IMR-90 (cell line): ENCODE measurements at regions not wholly inside any gene's neighbourhood (a gene's known extent, or its start where the extent isn't known, plus 50 kb on each side); places are given as distances from the start of the nearest gene placed in this dataset.

Experiments
- ATAC-seq: fragments of 200-7000 bp; cut with Tn5 transposase; 2 replicates; pipeline ENCODE4 v1.9.1; 2020; ENCODE audit warnings: low read depth, mild to moderate bottlenecking, moderate library complexity
- BruUV-seq: library from RNA; stranded (reverse); fragments of 400-500 nt; replicated peaks from 2 replicates; lab custom pipeline; 2021; lab: Mats Ljungman, UMichigan
- CTCF ChIA-PET: fragments of 300-600 bp; formaldehyde crosslinking; extraction: SDS; loops from one replicate; lab custom pipeline; 2021; ENCODE audit warnings: antibody characterized with exemption; lab: Yijun Ruan, JAX
- POLR2A ChIA-PET: fragments of 300-600 bp; sonication (Branson Sonifier 250); formaldehyde crosslinking; loops from one replicate; lab custom pipeline; 2022; ENCODE audit warnings: antibody characterized with exemption; ENCODE audit not compliant: unreplicated experiment; lab: Charles Lee
- DNase-seq: peaks from one replicate; pipeline ENCODE4 v3.0.0; 2013
- H2AFZ ChIP-seq: replicated peaks from 2 replicates; pipeline ENCODE3; 2013; ENCODE audit warnings: low read length, mild to moderate bottlenecking; ENCODE audit not compliant: poor library complexity
- H2AK5ac ChIP-seq: 2 replicates; pipeline ENCODE4 v1.6.1; 2013; ENCODE audit warnings: low read depth, low read length, inconsistent platforms
- H2AK9ac ChIP-seq: replicated peaks from 2 replicates; pipeline ENCODE3; 2013; ENCODE audit warnings: mild to moderate bottlenecking, low read depth, low read length, moderate library complexity; ENCODE audit not compliant: poor library complexity
- H2BK120ac ChIP-seq: 2 replicates; pipeline ENCODE4 v1.6.1; 2013; ENCODE audit warnings: low read depth, low read length, inconsistent platforms
- H2BK15ac ChIP-seq: 3 replicates; pipeline ENCODE4 v1.6.1; 2013; ENCODE audit warnings: low read depth, low read length, inconsistent platforms
- H2BK20ac ChIP-seq: 2 replicates; pipeline ENCODE4 v1.6.1; 2013; ENCODE audit warnings: low read depth, mild to moderate bottlenecking, inconsistent platforms, low read length, moderate library complexity
- H2BK5ac ChIP-seq: 2 replicates; pipeline ENCODE4 v1.6.1; 2013; ENCODE audit warnings: mild to moderate bottlenecking, low read depth, low read length, inconsistent platforms; ENCODE audit not compliant: poor library complexity, severe bottlenecking
- H3K14ac ChIP-seq: replicated peaks from 2 replicates; pipeline ENCODE4 v1.6.1; 2013; ENCODE audit warnings: low read depth, low read length, inconsistent platforms
- H3K18ac ChIP-seq: 2 replicates; pipeline ENCODE4 v1.6.1; 2013; ENCODE audit warnings: low read depth, low read length, control low read depth
- H3K23ac ChIP-seq: 2 replicates; pipeline ENCODE4 v1.6.1; 2013; ENCODE audit warnings: low read depth, low read length, inconsistent platforms
- H3K27ac ChIP-seq: 2 replicates; pipeline ENCODE4 v1.5.1; 2013; ENCODE audit warnings: mild to moderate bottlenecking, control low read depth, low read length; ENCODE audit not compliant: insufficient read depth
- H3K27me3 ChIP-seq: 2 replicates; pipeline ENCODE4 v1.6.1; 2013; ENCODE audit warnings: low read length; ENCODE audit not compliant: control insufficient read depth, insufficient read depth
- H3K36me3 ChIP-seq: 2 replicates; pipeline ENCODE4 v1.6.1; 2013; ENCODE audit warnings: low read length, mixed read lengths; ENCODE audit not compliant: control insufficient read depth, insufficient read depth
- H3K4ac ChIP-seq: 2 replicates; pipeline ENCODE4 v1.6.1; 2013; ENCODE audit warnings: low read depth, low read length, inconsistent platforms
- H3K4me1 ChIP-seq: 2 replicates; pipeline ENCODE4 v1.6.1; 2013; ENCODE audit warnings: low read length, mixed read lengths; ENCODE audit not compliant: control insufficient read depth, insufficient read depth
- H3K4me2 ChIP-seq: 2 replicates; pipeline ENCODE4 v1.6.1; 2013; ENCODE audit warnings: low read depth, mild to moderate bottlenecking, control low read depth, low read length, moderate library complexity
- H3K4me3 ChIP-seq: 2 replicates; pipeline ENCODE4 v1.5.1; 2013; ENCODE audit warnings: low read depth, mild to moderate bottlenecking, control low read depth, low read length, moderate library complexity; ENCODE audit not compliant: insufficient read depth
- H3K56ac ChIP-seq: 2 replicates; pipeline ENCODE4 v1.6.1; 2013; ENCODE audit warnings: low read length, inconsistent platforms; ENCODE audit not compliant: insufficient read depth; ENCODE audit errors: extremely low read depth
- H3K79me1 ChIP-seq, 2 experiments: 2 replicates each; pipeline ENCODE4 v1.6.1; 2013; ENCODE audit warnings: low read length in 2 of 2, inconsistent platforms in 1 of 2, low read depth in 1 of 2
- H3K9ac ChIP-seq: 2 replicates; pipeline ENCODE4 v1.6.1; 2013; ENCODE audit warnings: low read depth, low read length, control low read depth
- H3K9me1 ChIP-seq: 2 replicates; pipeline ENCODE4 v1.6.1; 2013; ENCODE audit warnings: low read length, inconsistent platforms; ENCODE audit not compliant: insufficient read depth
- H3K9me3 ChIP-seq: 2 replicates; pipeline ENCODE4 v1.6.1; 2013; ENCODE audit warnings: low read length; ENCODE audit not compliant: control insufficient read depth, insufficient read depth
- H4K20me1 ChIP-seq: 2 replicates; pipeline ENCODE4 v1.6.1; 2013; ENCODE audit warnings: low read length, inconsistent platforms; ENCODE audit not compliant: insufficient read depth
- H4K5ac ChIP-seq: 2 replicates; pipeline ENCODE4 v1.6.1; 2013; ENCODE audit warnings: mild to moderate bottlenecking, low read depth, low read length, control low read depth
- H4K8ac ChIP-seq, 2 experiments: 2 replicates each; pipeline ENCODE4 v1.6.1; 2013; ENCODE audit warnings: low read depth in 2 of 2, low read length in 2 of 2, control low read depth in 1 of 2, inconsistent platforms in 1 of 2
- H4K91ac ChIP-seq: 2 replicates; pipeline ENCODE4 v1.6.1; 2013; ENCODE audit warnings: low read depth, low read length, inconsistent platforms; ENCODE audit not compliant: insufficient read depth
- MAFK ChIP-seq: IDR thresholded peaks from 2 replicates; pipeline ENCODE4 v1.6.1; 2012; ENCODE audit warnings: low read depth, low read length, improper control_type of control experiment
- WGBS, 2 experiments: methylation state at CpG; one replicate each; pipeline versions ENCODE4 v1.1.5 to v1.1.7; 2013; ENCODE audit warnings: missing lambda C conversion rate in 2 of 2; ENCODE audit not compliant: insufficient read length in 1 of 2; ENCODE audit errors: extremely low coverage in 2 of 2; 5-methylcytosine and 5-hydroxymethylcytosine counted together
- dilution Hi-C: fragments of 300-500 bp; cut with HindIII; formaldehyde crosslinking; loops from one replicate; pipeline ENCODE4 v1.14.3; 2018; ENCODE audit warnings: low sequenced_read_pairs; ENCODE audit not compliant: unreplicated experiment
- in situ Hi-C: fragments of 300-500 bp; cut with MboI; formaldehyde crosslinking; loops from 3 replicates; pipeline ENCODE4 v1.14.3; 2019; ENCODE audit warnings: low sequenced_read_pairs, inconsistent platforms, mixed read lengths
- intact Hi-C: fragments of 100-400 bp; cut with micrococcal nuclease; formaldehyde crosslinking; loops from 2 replicates; pipeline ENCODE4 v1.10.0; 2022

DNA sequence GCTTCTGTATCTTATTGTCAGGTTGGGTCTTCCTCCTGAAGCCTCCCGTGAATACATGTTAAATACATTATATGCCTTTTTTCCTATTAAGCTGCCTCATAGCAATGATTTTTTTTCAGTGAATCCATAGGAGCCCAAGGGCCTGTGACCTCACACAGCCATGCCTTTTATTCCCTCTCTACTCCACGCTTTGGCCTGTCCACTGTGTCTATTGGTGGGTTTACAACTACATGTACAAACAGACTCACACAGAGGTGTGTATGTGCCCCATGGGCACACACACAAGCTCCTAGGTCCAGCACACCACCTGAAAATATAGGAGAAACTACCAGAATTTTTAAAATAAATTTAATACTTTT, 560.4 kb downstream of the IPMK start:
- Histone ChIP-seq H3K4me3 (no peak overlapping the region), H2BK15ac (no peak overlapping the region), H3K56ac (no peak overlapping the region), H3K79me1 (no peaks in the 10 kb centered on the region), H3K9me3 (no peaks in the 10 kb centered on the region), H2BK5ac (no peak overlapping the region), H4K20me1 (no peaks in the 10 kb centered on the region), H2BK120ac (no peak overlapping the region), H2AFZ (no peak overlapping the region), H3K14ac (no peak overlapping the region), H3K27ac (no peak overlapping the region), H3K9me1 (no peaks in the 10 kb centered on the region), H4K91ac (no peak overlapping the region), H3K23ac (no peak overlapping the region), H3K18ac (no peak overlapping the region), H4K5ac (no peak overlapping the region), H4K8ac (no peak overlapping the region), H2AK5ac (no peak overlapping the region), H3K4me1 (no peaks in the 10 kb centered on the region), H3K36me3 (no peaks in the 10 kb centered on the region), H3K9ac (no peak overlapping the region), H3K4ac (no peak overlapping the region), H2AK9ac (no peak overlapping the region), H3K4me2 (no peak overlapping the region), H2BK20ac (no peak overlapping the region), H3K27me3 (no peaks in the 10 kb centered on the region)
- no peak for TF ChIP-seq MAFK
- intact Hi-C loops: no loop called here
- no TSS peak for BruUV-seq
- ChIA-PET CTCF (no interaction called here), POLR2A (no interaction called here)
- dilution Hi-C loops: no loop called here
- in situ Hi-C loops: loop anchor here (25.0 kb wide), 1 partner anchor 355 kb away; no protein-coding TSS in a partner anchor
- ATAC-seq (no peak), DNase-seq (no peak)
- no CpG with 5 or more reads among the region's 2 CpGs for WGBS, 2 experiments
